B cell (primary cell): ENCODE measurements at regions not wholly inside any gene's neighbourhood (a gene's known extent, or its start where the extent isn't known, plus 50 kb on each side); places are given as distances from the start of the nearest gene placed in this dataset.

ENCODE experiments used
- CTCF ChIP-seq: fragments of 200-600 bp; IDR thresholded peaks from one replicate; pipeline ENCODE4 v1.8.0; 2022; ENCODE audit warnings: antibody characterized with exemption, mild to moderate bottlenecking
- EZH2 ChIP-seq: IDR thresholded peaks from 2 replicates; pipeline ENCODE4 v1.6.1; 2012; ENCODE audit warnings: borderline replicate concordance, low read depth, mild to moderate bottlenecking, moderate library complexity, low read length; ENCODE audit not compliant: insufficient read depth, poor library complexity, severe bottlenecking

GRCh38 chr15:95429345-95429744, 901.2 kb upstream of the NR2F2 start:
- TF ChIP-seq EZH2 = no peak
- no peak for TF ChIP-seq CTCF
